DMS53 (cell line): ENCODE measurements at regions not wholly inside any gene's neighbourhood (a gene's known extent, or its start where the extent isn't known, plus 50 kb on each side); places are given as distances from the start of the nearest gene placed in this dataset.

Experiments used
- DNase-seq: peaks from one replicate; lab custom pipeline; 2025; lab: John Stamatoyannopoulos, UW

DNA sequence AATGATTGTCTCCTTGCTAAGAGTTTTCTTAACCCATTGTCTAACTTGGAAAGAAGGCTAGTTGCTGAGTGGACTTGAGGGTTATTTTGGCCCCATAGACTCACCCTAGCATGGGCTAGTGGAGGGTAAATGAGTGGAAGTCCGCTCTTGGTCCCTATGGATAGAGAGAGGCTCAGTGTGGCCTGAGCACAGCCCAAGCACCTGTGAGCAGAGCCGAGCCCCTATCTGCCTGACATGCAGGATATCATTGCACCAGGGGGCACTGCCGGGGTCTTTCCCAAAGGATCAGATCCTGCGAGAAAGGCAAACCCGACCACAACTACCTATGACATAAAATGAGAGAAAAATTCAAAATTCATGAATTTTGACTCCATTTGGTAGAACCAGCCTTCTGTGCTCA, 70.6 kb upstream of the GGTLC1 start:
- DNase-seq = no peak

DNA sequence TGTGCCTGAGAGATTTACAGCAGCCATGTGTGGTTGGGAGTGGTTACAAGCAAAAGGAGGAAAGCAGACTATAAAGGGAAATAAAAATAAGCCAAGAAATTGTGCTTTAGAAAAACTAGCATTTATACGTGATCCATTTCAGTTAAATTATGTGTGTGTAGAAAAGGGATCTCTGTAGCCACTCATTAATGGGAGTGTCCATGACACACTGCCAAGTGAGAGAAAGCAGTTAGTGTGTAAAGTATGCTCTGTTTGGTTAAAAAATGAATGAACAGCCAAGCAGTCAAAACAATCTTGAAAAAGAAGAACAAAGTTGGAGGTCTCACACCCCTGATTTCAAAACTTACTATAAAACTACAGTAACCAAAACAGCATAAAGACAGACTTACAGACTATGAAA, 67.9 kb upstream of the GGTLC1 start:
- no peak for DNase-seq

DNA sequence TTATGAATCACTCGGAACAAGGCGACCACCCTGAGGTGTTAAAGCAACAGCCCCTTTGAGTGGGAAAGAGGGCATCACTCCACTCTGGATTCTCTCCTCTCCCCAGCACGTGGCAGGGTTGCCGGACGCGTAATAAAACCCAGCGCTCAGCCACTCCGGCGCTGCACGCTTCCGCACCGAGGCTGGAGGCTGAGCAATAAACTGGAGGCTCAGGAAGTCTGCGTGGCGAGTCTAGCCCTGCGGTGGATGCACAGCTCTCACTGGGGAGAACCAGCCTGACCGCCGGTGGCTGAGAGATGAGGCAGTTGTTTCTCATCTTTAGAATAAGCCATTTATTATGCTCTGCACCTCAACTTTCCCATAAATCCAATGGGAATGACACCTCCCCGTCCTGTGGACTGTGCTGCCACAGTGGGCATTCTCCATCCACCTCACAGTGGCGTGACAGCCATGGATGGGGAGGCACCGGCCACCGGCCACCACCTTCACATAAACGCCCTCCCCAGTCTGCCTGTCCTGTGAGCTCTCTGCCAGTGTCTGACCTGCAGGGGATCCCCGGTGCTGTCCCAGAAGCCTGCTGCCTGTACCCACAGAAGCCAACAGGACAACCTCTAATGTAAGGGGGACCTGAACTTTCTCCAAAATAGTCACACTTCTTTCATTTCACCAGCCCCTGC, 64.2 kb upstream of the GGTLC1 start:
- no peak for DNase-seq

DNA sequence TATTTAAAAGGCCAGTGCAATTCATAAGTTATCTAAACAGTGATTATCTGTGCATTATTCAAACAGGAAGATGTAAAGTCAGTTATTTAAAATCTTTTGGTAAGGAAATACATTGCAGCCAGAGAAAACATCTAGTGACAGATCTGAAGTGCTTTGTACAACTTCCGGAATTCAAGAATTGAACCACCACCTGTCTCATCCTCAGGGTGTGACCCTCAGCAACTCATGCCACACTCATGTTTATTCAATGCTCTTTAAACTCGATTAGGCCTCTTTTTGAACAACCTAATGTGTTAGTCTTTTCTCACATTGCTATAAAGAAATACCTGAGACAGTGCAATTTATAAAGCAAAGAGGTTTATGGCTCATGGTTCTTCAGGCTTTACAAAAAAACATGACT, 62.6 kb upstream of the GGTLC1 start:
- peak; percentile 15 for DNase-seq

DNA sequence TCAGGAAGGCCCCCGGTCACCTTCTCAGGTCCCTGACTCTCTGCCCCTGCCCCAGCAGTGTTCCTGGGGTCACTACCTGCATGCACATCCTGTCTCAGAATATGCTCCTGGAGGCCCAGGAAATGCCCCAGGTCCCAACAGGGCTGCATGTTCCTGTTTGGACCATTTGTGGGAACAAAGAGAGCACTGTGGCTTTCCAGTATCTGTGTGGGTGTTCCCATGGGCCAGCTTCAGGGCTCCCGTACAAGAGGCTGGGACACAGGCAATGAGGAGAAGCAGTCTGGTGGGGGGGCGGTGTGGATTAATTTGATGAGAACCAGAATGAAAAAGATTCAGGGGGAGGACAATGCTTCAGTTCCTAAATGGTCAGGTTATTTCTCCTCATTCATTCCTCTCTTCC, 61.5 kb upstream of the GGTLC1 start:
- peak; percentile 35 for DNase-seq

- peak; percentile 64 for DNase-seq
Observed at GRCh38 chr20:24049081-24049480, 60.5 kb upstream of the GGTLC1 start.

GRCh38 chr20:24048024-24048611, 59.5 kb upstream of the GGTLC1 start:
- DNase-seq = peak; percentile 56

- no peak for DNase-seq
Observed at GRCh38 chr20:24046888-24047287, 58.3 kb upstream of the GGTLC1 start.

DNA sequence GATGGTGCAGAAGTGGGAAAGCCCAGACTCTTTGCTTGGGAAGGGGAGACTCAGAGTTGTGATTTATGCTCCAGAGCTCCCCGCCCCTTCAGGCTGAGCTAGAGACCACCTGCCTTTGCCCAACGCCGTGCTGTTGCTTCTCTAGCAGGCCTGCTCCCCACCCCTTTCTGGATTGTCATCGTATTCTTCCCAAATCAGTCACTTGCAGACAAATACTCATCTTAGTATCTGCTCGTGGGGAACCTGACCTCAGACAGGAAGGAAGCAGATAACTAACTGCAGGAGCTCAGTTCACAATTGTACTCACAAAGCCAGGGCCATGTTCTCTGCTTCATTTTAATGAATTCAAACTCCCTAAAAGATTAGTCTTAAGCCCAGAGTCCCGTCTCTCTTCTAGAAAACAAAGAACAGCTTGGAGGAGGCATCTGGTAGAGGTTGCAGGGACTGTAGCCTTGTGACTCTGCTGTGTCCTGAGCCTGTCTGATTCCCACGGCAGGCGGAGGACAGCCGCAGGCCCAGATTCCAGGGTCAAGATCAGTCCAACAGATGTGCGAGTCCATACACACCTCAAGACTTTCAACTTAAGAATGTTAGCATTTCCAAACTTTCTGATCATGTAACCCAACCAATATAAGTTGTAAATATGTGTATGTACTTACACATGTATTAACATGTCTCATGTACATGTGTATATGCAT, 57.2 kb upstream of the GGTLC1 start:
- no peak for DNase-seq

GRCh38 chr20:24043294-24043693, 54.7 kb upstream of the GGTLC1 start:
- no peak for DNase-seq

DNA sequence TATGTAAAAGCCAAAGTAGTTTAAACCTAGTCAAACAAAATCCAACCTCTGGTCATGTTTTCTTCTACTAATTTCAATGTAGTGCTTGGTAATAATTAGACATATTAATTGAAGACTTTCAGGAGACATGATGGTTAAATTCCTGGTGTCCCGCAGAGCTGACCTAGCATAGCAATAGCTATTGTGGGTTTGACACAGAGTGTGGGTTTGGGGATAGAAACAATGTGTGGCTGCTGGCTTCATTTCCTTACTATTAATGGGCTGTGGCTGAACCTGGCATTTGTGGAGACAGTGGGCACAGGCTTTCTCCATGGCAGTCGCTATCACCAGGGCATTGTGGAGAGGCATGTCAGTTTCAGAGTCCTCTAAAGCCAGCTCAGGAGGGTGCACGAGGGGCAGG, 54.1 kb upstream of the GGTLC1 start:
- DNase-seq = no peak

DNA sequence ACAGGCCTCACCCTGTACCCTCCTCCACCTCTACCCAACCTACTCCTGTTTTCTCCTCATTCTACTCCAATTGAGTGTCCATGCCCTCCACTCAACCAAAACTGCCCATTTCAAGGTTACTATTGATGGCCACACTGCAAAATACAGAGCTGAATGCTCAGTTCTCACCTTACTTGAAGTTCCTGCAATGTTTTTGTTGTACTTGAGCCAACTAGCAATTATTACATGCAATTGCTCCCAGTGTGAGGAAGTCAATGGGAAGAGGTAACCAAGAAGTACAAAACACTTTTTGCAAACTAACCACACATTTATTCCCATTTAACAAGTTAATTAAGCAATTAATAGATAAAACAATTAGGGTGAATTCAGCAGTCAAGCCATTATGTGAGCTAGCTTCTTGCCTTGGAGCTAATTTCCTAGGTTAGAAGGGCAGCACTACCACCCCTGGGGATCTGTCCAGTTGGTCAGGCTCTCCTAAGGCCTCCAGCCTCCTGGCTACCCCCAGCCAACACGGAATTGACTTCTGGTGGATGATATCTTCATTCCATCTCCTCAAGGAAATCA, 52.4 kb upstream of the GGTLC1 start:
- DNase-seq = no peak

DNA sequence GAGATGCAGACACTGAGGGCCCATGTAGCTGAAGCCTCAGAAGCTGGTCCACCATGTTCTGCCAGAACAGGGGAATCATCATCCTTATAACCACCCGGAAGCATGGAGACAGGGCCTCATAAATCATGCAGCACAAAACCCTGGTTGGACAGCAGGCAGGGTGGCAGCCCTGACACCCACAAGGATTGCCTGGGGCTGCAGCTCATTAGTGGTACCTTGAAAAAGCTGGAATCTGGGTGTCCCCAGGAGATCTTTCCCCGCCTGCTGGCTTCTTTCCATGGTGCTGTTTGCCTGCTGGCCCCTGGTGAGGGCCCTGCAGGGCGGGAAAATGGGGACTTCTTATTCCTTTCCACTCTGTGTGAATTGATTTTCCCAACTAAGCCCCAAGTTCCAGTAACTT, 50.6 kb upstream of the GGTLC1 start:
- no peak for DNase-seq
